HepG2 (cell line): ENCODE measurements at regions not wholly inside any gene's neighbourhood (a gene's known extent, or its start where the extent isn't known, plus 50 kb on each side); places are given as distances from the start of the nearest gene placed in this dataset.

Experiments
- CTCF ChIP-seq: sonication (generic); formaldehyde crosslinking; IDR thresholded peaks from 2 replicates; pipeline ENCODE4 v1.5.0; 2020; ENCODE audit warnings: mild to moderate bottlenecking, missing genetic modification reagents, moderate library complexity
- IRX3 ChIP-seq: sonication (generic); formaldehyde crosslinking; IDR thresholded peaks from 2 replicates; pipeline ENCODE4 v1.8.1; 2023; ENCODE audit warnings: mild to moderate bottlenecking, low read depth, missing genetic modification reagents, borderline replicate concordance
- MEIS2 ChIP-seq: sonication (generic); formaldehyde crosslinking; IDR thresholded peaks from 2 replicates; pipeline ENCODE4 v1.9.0; 2021; ENCODE audit warnings: mild to moderate bottlenecking, missing genetic modification reagents
- MTF2 ChIP-seq: sonication (generic); formaldehyde crosslinking; IDR thresholded peaks from 2 replicates; pipeline ENCODE4 v1.5.0; 2020; ENCODE audit warnings: missing genetic modification reagents, borderline replicate concordance
- MXD3 ChIP-seq: IDR thresholded peaks from 2 replicates; pipeline ENCODE4 v1.6.1; 2016; ENCODE audit warnings: mild to moderate bottlenecking, missing biosample characterization, missing genetic modification reagents
- POLR2AphosphoS2 ChIP-seq: IDR thresholded peaks from 2 replicates; pipeline ENCODE4 v1.6.1; 2011; ENCODE audit warnings: low read depth, low read length, improper control_type of control experiment
- PRDM4 ChIP-seq: sonication (generic); formaldehyde crosslinking; IDR thresholded peaks from 2 replicates; pipeline ENCODE4 v1.9.0; 2021; ENCODE audit warnings: missing genetic modification reagents, borderline replicate concordance
- RBFOX2 ChIP-seq: fragments of 200-400 bp; formaldehyde crosslinking; IDR thresholded peaks from 2 replicates; pipeline ENCODE4 v1.6.1; 2017; ENCODE audit warnings: low read depth, mild to moderate bottlenecking, low read length
- SP4 ChIP-seq: sonication (generic); formaldehyde crosslinking; IDR thresholded peaks from 2 replicates; pipeline ENCODE4 v1.8.1; 2023; ENCODE audit warnings: mild to moderate bottlenecking, missing genetic modification reagents
- SRY ChIP-seq: sonication (generic); formaldehyde crosslinking; IDR thresholded peaks from 2 replicates; pipeline ENCODE4 v1.8.0; 2022; ENCODE audit warnings: mild to moderate bottlenecking, missing genetic modification reagents
- STAT6 ChIP-seq: sonication (generic); formaldehyde crosslinking; IDR thresholded peaks from 2 replicates; pipeline ENCODE4 v1.4.0; 2020; ENCODE audit warnings: missing genetic modification reagents, mild to moderate bottlenecking, borderline replicate concordance
- TFDP2 ChIP-seq: sonication (generic); formaldehyde crosslinking; IDR thresholded peaks from 2 replicates; pipeline ENCODE4 v1.4.0; 2020; ENCODE audit warnings: missing genetic modification reagents
- TIGD3 ChIP-seq: sonication (generic); formaldehyde crosslinking; IDR thresholded peaks from 2 replicates; pipeline ENCODE4 v1.5.1; 2020; ENCODE audit warnings: mild to moderate bottlenecking, missing genetic modification reagents, borderline replicate concordance
- ZMAT3 ChIP-seq: sonication (generic); formaldehyde crosslinking; conservative IDR thresholded peaks from 2 replicates; pipeline ENCODE4 v1.7.0; 2021; ENCODE audit warnings: missing genetic modification reagents
- ZNF296 ChIP-seq: sonication (generic); formaldehyde crosslinking; conservative IDR thresholded peaks from 2 replicates; pipeline ENCODE4 v1.5.0; 2020; ENCODE audit warnings: mild to moderate bottlenecking, missing genetic modification reagents
- ZNF30 ChIP-seq: sonication (generic); formaldehyde crosslinking; IDR thresholded peaks from 2 replicates; pipeline ENCODE4 v1.5.0; 2020; ENCODE audit warnings: mild to moderate bottlenecking, missing genetic modification reagents
- ZNF556 ChIP-seq: sonication (generic); formaldehyde crosslinking; IDR thresholded peaks from 2 replicates; pipeline ENCODE4 v1.4.0; 2020; ENCODE audit warnings: mild to moderate bottlenecking, missing genetic modification reagents, borderline replicate concordance

- TF ChIP-seq STAT6 (no peak), RBFOX2 (no peak), SP4 (CRISPR knock-in tag) (no peak), MXD3 (no peak; the same call in none of the 2 replicates), TIGD3 (no peak), IRX3 (CRISPR knock-in tag) (no peak), TFDP2 (CRISPR knock-in tag) (no peak), ZNF296 (CRISPR knock-in tag) (no peak), POLR2AphosphoS2 (no peak), ZMAT3 (CRISPR knock-in tag) (no peak; the same call in 1 of the 2 replicates), ZNF556 (peak; percentile 10), SRY (CRISPR knock-in tag) (0 out of 2 replicates have a peak, but pooled peaks have one; percentile 7), ZNF30 (CRISPR knock-in tag) (no peak), MTF2 (CRISPR knock-in tag) (peak; percentile 36; the same call in 1 of the 2 replicates), PRDM4 (no peak), MEIS2 (no peak), CTCF (CRISPR knock-in tag) (0 out of 2 replicates have a peak, but pooled peaks have one; percentile 0)
These were observed 225.9 kb upstream of the C2CD4B start (continued) for GRCh38 chr15:62390791-62391640.
